Breast epithelium (tissue), 3 donors: ENCODE measurements at regions not wholly inside any gene's neighbourhood (a gene's known extent, or its start where the extent isn't known, plus 50 kb on each side); places are given as distances from the start of the nearest gene placed in this dataset.

ENCODE experiments used
- POLR2AphosphoS5 ChIP-seq, 3 donors: sonication (generic); formaldehyde crosslinking; IDR thresholded peaks; one replicate each; pipeline ENCODE4 v1.6.1; 2017; ENCODE audit warnings: antibody characterized with exemption in 3 of 3
- TF ChIP-seq, protein P1 (sequence below), 3 donors: fragments of 450-650 bp; IDR thresholded peaks; one replicate each; pipeline ENCODE4 v1.5.1; 2016 to 2017; ENCODE audit warnings: antibody characterized with exemption in 3 of 3, mild to moderate bottlenecking in 3 of 3, moderate library complexity in 3 of 3

GRCh38 chr5:15142458-15142857, 270.9 kb upstream of the ANKH start:
- TF ChIP-seq, protein P1, sequence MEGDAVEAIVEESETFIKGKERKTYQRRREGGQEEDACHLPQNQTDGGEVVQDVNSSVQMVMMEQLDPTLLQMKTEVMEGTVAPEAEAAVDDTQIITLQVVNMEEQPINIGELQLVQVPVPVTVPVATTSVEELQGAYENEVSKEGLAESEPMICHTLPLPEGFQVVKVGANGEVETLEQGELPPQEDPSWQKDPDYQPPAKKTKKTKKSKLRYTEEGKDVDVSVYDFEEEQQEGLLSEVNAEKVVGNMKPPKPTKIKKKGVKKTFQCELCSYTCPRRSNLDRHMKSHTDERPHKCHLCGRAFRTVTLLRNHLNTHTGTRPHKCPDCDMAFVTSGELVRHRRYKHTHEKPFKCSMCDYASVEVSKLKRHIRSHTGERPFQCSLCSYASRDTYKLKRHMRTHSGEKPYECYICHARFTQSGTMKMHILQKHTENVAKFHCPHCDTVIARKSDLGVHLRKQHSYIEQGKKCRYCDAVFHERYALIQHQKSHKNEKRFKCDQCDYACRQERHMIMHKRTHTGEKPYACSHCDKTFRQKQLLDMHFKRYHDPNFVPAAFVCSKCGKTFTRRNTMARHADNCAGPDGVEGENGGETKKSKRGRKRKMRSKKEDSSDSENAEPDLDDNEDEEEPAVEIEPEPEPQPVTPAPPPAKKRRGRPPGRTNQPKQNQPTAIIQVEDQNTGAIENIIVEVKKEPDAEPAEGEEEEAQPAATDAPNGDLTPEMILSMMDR (IDR thresholded peaks at IDR 0.05): no peak
- no peak for TF ChIP-seq POLR2AphosphoS5 (IDR thresholded peaks at IDR 0.05)
